Liver (tissue), 8 donors: ENCODE measurements at regions not wholly inside any gene's neighbourhood (a gene's known extent, or its start where the extent isn't known, plus 50 kb on each side); places are given as distances from the start of the nearest gene placed in this dataset.

Source experiments
- DNase-seq: peaks from one replicate; pipeline ENCODE4 v3.0.0-alpha.2; 2017; ENCODE audit warnings: low spot score
- H3K27ac ChIP-seq, 2 donors: one replicate each; pipeline ENCODE4 v1.7.0; 2013; ENCODE audit warnings: inconsistent platforms in 2 of 2, low read length in 2 of 2, control low read depth in 1 of 2, low read depth in 1 of 2, mild to moderate bottlenecking in 1 of 2
- H3K27me3 ChIP-seq, 4 donors: one replicate each; pipeline versions ENCODE4 v1.6.1 to v1.7.0; 2013; ENCODE audit warnings: low read length in 3 of 4, inconsistent platforms in 1 of 4, mild to moderate bottlenecking in 1 of 4, moderate library complexity in 1 of 4; ENCODE audit not compliant: control insufficient read depth in 4 of 4, insufficient read depth in 4 of 4
- H3K36me3 ChIP-seq, 4 donors: one replicate each; pipeline versions ENCODE4 v1.6.1 to v1.7.0; 2013; ENCODE audit warnings: low read length in 3 of 4, mild to moderate bottlenecking in 3 of 4, low read depth in 1 of 4, moderate library complexity in 1 of 4; ENCODE audit not compliant: control insufficient read depth in 4 of 4, insufficient read depth in 3 of 4
- H3K4me1 ChIP-seq, 4 donors: one replicate each; pipeline versions ENCODE4 v1.6.1 to v1.7.0; 2013; ENCODE audit warnings: low read length in 3 of 4, mild to moderate bottlenecking in 3 of 4, moderate library complexity in 1 of 4; ENCODE audit not compliant: control insufficient read depth in 4 of 4, insufficient read depth in 4 of 4
- H3K4me3 ChIP-seq, 3 donors: one replicate each; pipeline versions ENCODE4 v1.6.1 to v1.7.0; 2013; ENCODE audit warnings: low read length in 3 of 3, control low read depth in 1 of 3, low read depth in 1 of 3, mild to moderate bottlenecking in 1 of 3
- H3K9ac ChIP-seq, 2 donors: one replicate each; pipeline ENCODE4 v1.7.0; 2013; ENCODE audit warnings: low read length in 2 of 2, mild to moderate bottlenecking in 2 of 2, moderate library complexity in 2 of 2, control low read depth in 1 of 2, low read depth in 1 of 2
- H3K9me3 ChIP-seq, 4 donors: one replicate each; pipeline versions ENCODE4 v1.6.1 to v1.7.0; 2013; ENCODE audit warnings: low read length in 3 of 4; ENCODE audit not compliant: control insufficient read depth in 4 of 4
- EGR1 ChIP-seq, 2 donors: IDR thresholded peaks; 2 replicates each; pipeline ENCODE4 v1.6.1; 2016 to 2018; ENCODE audit warnings: antibody characterized with exemption in 2 of 2, low read depth in 2 of 2
- FOXA1 ChIP-seq: IDR thresholded peaks from 2 replicates; pipeline ENCODE4 v1.6.1; 2016; ENCODE audit warnings: antibody characterized with exemption
- FOXA2 ChIP-seq: IDR thresholded peaks from 2 replicates; pipeline ENCODE4 v1.6.1; 2016; ENCODE audit warnings: antibody characterized with exemption
- GABPA ChIP-seq, 2 donors: IDR thresholded peaks in 1 of 2; conservative IDR thresholded peaks in 1 of 2; 2 replicates each; pipeline ENCODE4 v1.6.1; 2016; ENCODE audit warnings: antibody characterized with exemption in 2 of 2, mild to moderate bottlenecking in 1 of 2, moderate library complexity in 1 of 2
- HNF4A ChIP-seq, 2 donors: conservative IDR thresholded peaks; 2 replicates each; pipeline ENCODE4 v1.6.1; 2016; ENCODE audit warnings: antibody characterized with exemption in 2 of 2, mild to moderate bottlenecking in 2 of 2
- HNF4G ChIP-seq: IDR thresholded peaks from 2 replicates; pipeline ENCODE4 v1.6.1; 2016; ENCODE audit warnings: antibody characterized with exemption
- JUND ChIP-seq, 2 donors: IDR thresholded peaks; 2 replicates each; pipeline ENCODE4 v1.6.1; 2016; ENCODE audit warnings: antibody characterized with exemption in 2 of 2
- NR2F2 ChIP-seq: IDR thresholded peaks from 2 replicates; pipeline ENCODE4 v1.6.1; 2016; ENCODE audit warnings: antibody characterized with exemption
- RAD21 ChIP-seq, 2 donors: IDR thresholded peaks; 2 replicates each; pipeline ENCODE4 v1.6.1; 2016; ENCODE audit warnings: antibody characterized with exemption in 2 of 2, mild to moderate bottlenecking in 2 of 2
- RXRA ChIP-seq, 2 donors: IDR thresholded peaks; 2 replicates each; pipeline ENCODE4 v1.6.1; 2017 to 2018; ENCODE audit warnings: antibody characterized with exemption in 2 of 2, mild to moderate bottlenecking in 1 of 2
- SP1 ChIP-seq: IDR thresholded peaks from 2 replicates; pipeline ENCODE4 v1.6.1; 2018; ENCODE audit warnings: antibody characterized with exemption, mild to moderate bottlenecking
- TAF1 ChIP-seq: conservative IDR thresholded peaks from 2 replicates; pipeline ENCODE4 v1.6.1; 2016; ENCODE audit warnings: antibody characterized with exemption, mild to moderate bottlenecking
- YY1 ChIP-seq: IDR thresholded peaks from 2 replicates; pipeline ENCODE4 v1.6.1; 2016; ENCODE audit warnings: antibody characterized with exemption, mild to moderate bottlenecking
- WGBS: extraction: QIAGEN DNeasy Blood & Tissue Kit; methylation state at CpG from one replicate; pipeline ENCODE4 v1.1.7; 2013; 5-methylcytosine and 5-hydroxymethylcytosine counted together
- TF ChIP-seq, protein P1 (sequence below): IDR thresholded peaks from 2 replicates; pipeline ENCODE4 v1.6.1; 2016; ENCODE audit warnings: antibody characterized with exemption
- TF ChIP-seq, protein P2 (sequence below): IDR thresholded peaks from 2 replicates; pipeline ENCODE4 v1.6.1; 2016; ENCODE audit warnings: antibody characterized with exemption, mild to moderate bottlenecking
- TF ChIP-seq, protein P3 (sequence below): IDR thresholded peaks from 2 replicates; pipeline ENCODE4 v1.6.1; 2016; ENCODE audit warnings: antibody characterized with exemption
- TF ChIP-seq, protein P4 (sequence below): fragments of 150-350 bp; IDR thresholded peaks from 2 replicates; pipeline ENCODE4 v1.5.1; 2017; ENCODE audit warnings: improper control_type of control experiment, low read depth, low read length; ENCODE audit not compliant: missing input control
- TF ChIP-seq, protein P5 (sequence below): IDR thresholded peaks from 2 replicates; pipeline ENCODE4 v1.6.1; 2016; ENCODE audit warnings: antibody characterized with exemption
- donor health status: healthy.
- donor health status: healthy.
- donor health status: healthy.
- donor health status: healthy.
- donor health status: healthy.

DNA sequence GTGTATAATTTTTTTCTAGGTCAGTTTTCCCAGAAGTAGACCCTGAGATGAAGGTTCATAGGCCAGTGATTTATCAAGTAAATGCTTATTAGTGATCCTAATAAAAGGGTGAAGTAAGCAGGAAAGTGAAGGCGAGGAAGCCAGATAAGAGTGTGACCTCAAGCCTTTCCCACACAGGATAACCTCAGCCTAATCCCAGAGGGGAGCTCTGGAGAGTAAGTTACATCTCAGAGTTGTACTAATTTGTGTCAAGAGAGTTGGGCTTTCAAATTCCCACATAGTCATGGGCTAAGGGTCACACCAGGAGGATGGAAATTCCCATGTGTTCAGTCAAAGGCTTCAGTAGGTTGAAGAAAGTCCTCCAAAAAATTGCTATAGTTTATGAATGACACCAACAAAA is 191.4 kb downstream of the ADGRA3 start:
- 81% methylated on average over 1 of the region's 1 CpG for WGBS
- no peak for DNase-seq

DNA sequence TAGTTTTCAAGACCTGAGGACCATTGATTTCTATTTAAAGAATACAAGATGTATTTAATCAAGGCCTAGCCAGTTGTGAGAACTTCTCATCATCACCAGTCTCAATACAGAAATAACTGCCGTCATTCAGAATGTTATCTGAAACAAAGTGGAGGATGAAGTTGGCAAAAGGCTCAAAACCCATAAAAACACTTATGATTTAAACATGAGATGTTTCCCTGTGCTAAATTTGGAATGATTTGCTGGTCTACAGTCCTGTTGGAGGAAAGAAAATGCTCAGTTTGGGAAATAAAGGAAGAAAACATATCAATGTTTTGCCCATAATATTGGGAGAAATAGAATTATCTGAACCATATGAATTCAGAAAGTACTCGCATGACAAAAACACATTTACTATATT is 192.2 kb downstream of the ADGRA3 start:
- no peak overlapping the region for H3K27ac ChIP-seq

More for the DNA sequence above, 191.4 kb downstream of the ADGRA3 start:
- no peak overlapping the region for H3K4me3 ChIP-seq
- no peaks in the 10 kb centered on the region for H3K36me3 ChIP-seq
- H3K9me3 ChIP-seq = no peaks in the 10 kb centered on the region
- H3K9ac ChIP-seq = no peak overlapping the region
- H3K4me1 ChIP-seq = no peaks in the 10 kb centered on the region
- H3K27me3 ChIP-seq = no peaks in the 10 kb centered on the region
- no peak for TF ChIP-seq FOXA1
- no peak for TF ChIP-seq HNF4G
- TF ChIP-seq, protein P1, sequence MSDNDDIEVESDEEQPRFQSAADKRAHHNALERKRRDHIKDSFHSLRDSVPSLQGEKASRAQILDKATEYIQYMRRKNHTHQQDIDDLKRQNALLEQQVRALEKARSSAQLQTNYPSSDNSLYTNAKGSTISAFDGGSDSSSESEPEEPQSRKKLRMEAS = no peak
- no peak for TF ChIP-seq RXRA (IDR thresholded peaks at IDR 0.05)
- TF ChIP-seq YY1 = no peak
- TF ChIP-seq EGR1 (IDR thresholded peaks at IDR 0.05; ENCODE audit: low read depth in 2 of 2) = no peak
- TF ChIP-seq NR2F2 = no peak
- no peak for TF ChIP-seq JUND (IDR thresholded peaks at IDR 0.05)
- TF ChIP-seq, protein P2, sequence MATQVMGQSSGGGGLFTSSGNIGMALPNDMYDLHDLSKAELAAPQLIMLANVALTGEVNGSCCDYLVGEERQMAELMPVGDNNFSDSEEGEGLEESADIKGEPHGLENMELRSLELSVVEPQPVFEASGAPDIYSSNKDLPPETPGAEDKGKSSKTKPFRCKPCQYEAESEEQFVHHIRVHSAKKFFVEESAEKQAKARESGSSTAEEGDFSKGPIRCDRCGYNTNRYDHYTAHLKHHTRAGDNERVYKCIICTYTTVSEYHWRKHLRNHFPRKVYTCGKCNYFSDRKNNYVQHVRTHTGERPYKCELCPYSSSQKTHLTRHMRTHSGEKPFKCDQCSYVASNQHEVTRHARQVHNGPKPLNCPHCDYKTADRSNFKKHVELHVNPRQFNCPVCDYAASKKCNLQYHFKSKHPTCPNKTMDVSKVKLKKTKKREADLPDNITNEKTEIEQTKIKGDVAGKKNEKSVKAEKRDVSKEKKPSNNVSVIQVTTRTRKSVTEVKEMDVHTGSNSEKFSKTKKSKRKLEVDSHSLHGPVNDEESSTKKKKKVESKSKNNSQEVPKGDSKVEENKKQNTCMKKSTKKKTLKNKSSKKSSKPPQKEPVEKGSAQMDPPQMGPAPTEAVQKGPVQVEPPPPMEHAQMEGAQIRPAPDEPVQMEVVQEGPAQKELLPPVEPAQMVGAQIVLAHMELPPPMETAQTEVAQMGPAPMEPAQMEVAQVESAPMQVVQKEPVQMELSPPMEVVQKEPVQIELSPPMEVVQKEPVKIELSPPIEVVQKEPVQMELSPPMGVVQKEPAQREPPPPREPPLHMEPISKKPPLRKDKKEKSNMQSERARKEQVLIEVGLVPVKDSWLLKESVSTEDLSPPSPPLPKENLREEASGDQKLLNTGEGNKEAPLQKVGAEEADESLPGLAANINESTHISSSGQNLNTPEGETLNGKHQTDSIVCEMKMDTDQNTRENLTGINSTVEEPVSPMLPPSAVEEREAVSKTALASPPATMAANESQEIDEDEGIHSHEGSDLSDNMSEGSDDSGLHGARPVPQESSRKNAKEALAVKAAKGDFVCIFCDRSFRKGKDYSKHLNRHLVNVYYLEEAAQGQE = no peak
- TF ChIP-seq TAF1 = no peak
- TF ChIP-seq, protein P3, sequence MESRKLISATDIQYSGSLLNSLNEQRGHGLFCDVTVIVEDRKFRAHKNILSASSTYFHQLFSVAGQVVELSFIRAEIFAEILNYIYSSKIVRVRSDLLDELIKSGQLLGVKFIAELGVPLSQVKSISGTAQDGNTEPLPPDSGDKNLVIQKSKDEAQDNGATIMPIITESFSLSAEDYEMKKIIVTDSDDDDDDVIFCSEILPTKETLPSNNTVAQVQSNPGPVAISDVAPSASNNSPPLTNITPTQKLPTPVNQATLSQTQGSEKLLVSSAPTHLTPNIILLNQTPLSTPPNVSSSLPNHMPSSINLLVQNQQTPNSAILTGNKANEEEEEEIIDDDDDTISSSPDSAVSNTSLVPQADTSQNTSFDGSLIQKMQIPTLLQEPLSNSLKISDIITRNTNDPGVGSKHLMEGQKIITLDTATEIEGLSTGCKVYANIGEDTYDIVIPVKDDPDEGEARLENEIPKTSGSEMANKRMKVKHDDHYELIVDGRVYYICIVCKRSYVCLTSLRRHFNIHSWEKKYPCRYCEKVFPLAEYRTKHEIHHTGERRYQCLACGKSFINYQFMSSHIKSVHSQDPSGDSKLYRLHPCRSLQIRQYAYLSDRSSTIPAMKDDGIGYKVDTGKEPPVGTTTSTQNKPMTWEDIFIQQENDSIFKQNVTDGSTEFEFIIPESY = no peak
- no peak for TF ChIP-seq FOXA2
- no peak for TF ChIP-seq RAD21 (IDR thresholded peaks at IDR 0.05)
- TF ChIP-seq, protein P4, sequence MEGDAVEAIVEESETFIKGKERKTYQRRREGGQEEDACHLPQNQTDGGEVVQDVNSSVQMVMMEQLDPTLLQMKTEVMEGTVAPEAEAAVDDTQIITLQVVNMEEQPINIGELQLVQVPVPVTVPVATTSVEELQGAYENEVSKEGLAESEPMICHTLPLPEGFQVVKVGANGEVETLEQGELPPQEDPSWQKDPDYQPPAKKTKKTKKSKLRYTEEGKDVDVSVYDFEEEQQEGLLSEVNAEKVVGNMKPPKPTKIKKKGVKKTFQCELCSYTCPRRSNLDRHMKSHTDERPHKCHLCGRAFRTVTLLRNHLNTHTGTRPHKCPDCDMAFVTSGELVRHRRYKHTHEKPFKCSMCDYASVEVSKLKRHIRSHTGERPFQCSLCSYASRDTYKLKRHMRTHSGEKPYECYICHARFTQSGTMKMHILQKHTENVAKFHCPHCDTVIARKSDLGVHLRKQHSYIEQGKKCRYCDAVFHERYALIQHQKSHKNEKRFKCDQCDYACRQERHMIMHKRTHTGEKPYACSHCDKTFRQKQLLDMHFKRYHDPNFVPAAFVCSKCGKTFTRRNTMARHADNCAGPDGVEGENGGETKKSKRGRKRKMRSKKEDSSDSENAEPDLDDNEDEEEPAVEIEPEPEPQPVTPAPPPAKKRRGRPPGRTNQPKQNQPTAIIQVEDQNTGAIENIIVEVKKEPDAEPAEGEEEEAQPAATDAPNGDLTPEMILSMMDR = no peak
- TF ChIP-seq GABPA (IDR thresholded peaks at IDR 0.05 in 1 of 2, conservative IDR thresholded peaks at IDR 0.05 in 1 of 2) = no peak
- TF ChIP-seq HNF4A (conservative IDR thresholded peaks at IDR 0.05) = no peak
- no peak overlapping the region for H3K27ac ChIP-seq

More for the DNA sequence above, 192.2 kb downstream of the ADGRA3 start:
- Histone ChIP-seq H3K9ac (no peak overlapping the region), H3K9me3 (no peaks in the 10 kb centered on the region), H3K4me3 (no peak overlapping the region), H3K36me3 (no peaks in the 10 kb centered on the region), H3K4me1 (no peaks in the 10 kb centered on the region), H3K27me3 (no peaks in the 10 kb centered on the region)
- DNase-seq = no peak
- TF ChIP-seq, protein P5, sequence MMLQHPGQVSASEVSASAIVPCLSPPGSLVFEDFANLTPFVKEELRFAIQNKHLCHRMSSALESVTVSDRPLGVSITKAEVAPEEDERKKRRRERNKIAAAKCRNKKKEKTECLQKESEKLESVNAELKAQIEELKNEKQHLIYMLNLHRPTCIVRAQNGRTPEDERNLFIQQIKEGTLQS = no peak
- TF ChIP-seq, protein P4 = no peak
- TF ChIP-seq RAD21 (IDR thresholded peaks at IDR 0.05) = no peak
- no peak for TF ChIP-seq HNF4A (conservative IDR thresholded peaks at IDR 0.05)
- no peak for TF ChIP-seq EGR1 (IDR thresholded peaks at IDR 0.05; ENCODE audit: low read depth in 2 of 2)
- TF ChIP-seq, protein P1 = no peak
- no peak for TF ChIP-seq YY1
- TF ChIP-seq GABPA (IDR thresholded peaks at IDR 0.05 in 1 of 2, conservative IDR thresholded peaks at IDR 0.05 in 1 of 2) = no peak
- TF ChIP-seq FOXA2 = no peak
- TF ChIP-seq SP1 = no peak
- TF ChIP-seq JUND (IDR thresholded peaks at IDR 0.05) = no peak
- no peak for TF ChIP-seq RXRA (IDR thresholded peaks at IDR 0.05)
- TF ChIP-seq HNF4G = no peak
- TF ChIP-seq NR2F2 = no peak
- 93% methylated on average over 2 of the region's 2 CpGs for WGBS
